HG03175 (cell line): ENCODE measurements at regions not wholly inside any gene's neighbourhood (a gene's known extent, or its start where the extent isn't known, plus 50 kb on each side); places are given as distances from the start of the nearest gene placed in this dataset.
"Not testable (repeated sequence)": the region's sequence is repeated elsewhere in the genome, so short reads cannot be mapped to it uniquely, and the experiment has no call there.

Source experiments
- ATAC-seq: cut with Tn5 transposase; IDR thresholded peaks from one replicate; pipeline ENCODE4 v1.9.1; 2021; ENCODE audit warnings: mild to moderate bottlenecking, moderate library complexity; ENCODE audit not compliant: unreplicated experiment

GRCh38 chr14:89470401-89470800 is 53.4 kb upstream of the FOXN3 start:
- ATAC-seq: no peak

GRCh38 chr14:89469210-89470198 is 52.5 kb upstream of the FOXN3 start:
- ATAC-seq: no peak

- no peak for ATAC-seq
These were observed 51.5 kb upstream of the FOXN3 start for GRCh38 chr14:89468566-89468965.

GRCh38 chr14:89468030-89468429 is 51.0 kb upstream of the FOXN3 start:
- not testable (repeated sequence) for ATAC-seq

- ATAC-seq: no peak
These were observed 49.9 kb upstream of the FOXN3 start for GRCh38 chr14:89466944-89467343.
